ENCODE measurements at regions not wholly inside any gene's neighbourhood (a gene's known extent, or its start where the extent isn't known, plus 50 kb on each side); places are given as distances from the start of the nearest gene placed in this dataset.

DNA sequence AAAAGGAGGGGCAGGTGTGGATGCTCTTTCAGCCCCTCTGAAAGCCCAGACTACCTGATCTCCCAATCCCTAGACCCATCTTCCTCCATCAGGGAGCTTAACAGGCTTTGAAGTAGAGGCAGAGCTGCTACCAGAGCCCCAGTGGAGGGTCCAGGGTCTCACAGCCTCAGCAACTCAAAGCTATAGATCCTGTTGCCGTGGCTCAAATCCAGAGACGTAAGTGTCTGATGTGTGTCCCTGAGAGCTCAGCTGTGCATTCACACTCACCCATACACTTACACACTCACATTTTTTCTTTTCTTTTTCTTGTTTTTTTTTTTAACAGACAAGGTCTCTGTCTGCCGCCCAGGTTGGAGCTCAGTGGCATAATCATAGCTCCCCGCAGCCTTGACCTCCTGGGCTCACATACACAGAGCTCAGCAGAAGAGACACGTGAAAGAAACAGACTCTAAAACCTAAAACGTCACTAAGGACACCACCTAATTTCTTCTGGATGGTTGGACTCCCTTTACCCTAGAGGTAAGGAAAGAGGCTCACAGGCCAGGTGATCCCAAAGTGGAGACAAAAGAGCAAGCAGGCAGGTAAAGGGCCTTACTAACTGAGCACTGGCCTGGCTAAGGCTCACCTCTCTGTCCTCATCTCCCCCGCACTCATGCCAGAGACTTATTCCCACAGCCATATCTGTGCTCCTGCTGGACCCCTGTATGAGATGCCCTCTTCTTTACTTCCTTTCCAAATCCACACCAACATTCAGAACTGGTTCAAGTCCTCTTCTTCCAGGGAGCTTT lies 80.7 kb downstream of the SCN11A start:
- ATAC-seq: no peak
- no peak for TF ChIP-seq PPARA (CRISPR knock-in tag; IDR thresholded peaks at IDR 0.05; ENCODE audit: borderline replicate concordance)
- TF ChIP-seq ZFP3 (CRISPR knock-in tag; IDR thresholded peaks at IDR 0.05): no peak
- TF ChIP-seq ZNF565 (CRISPR knock-in tag; conservative IDR thresholded peaks at IDR 0.05; ENCODE audit: low read depth): no peak
- no peak for TF ChIP-seq RARB (CRISPR knock-in tag; IDR thresholded peaks at IDR 0.05)
- TF ChIP-seq CSDC2 (CRISPR knock-in tag; IDR thresholded peaks at IDR 0.05): no peak
- TF ChIP-seq TOX (CRISPR knock-in tag; IDR thresholded peaks at IDR 0.05; ENCODE audit: borderline replicate concordance): no peak
- TF ChIP-seq, protein P1, sequence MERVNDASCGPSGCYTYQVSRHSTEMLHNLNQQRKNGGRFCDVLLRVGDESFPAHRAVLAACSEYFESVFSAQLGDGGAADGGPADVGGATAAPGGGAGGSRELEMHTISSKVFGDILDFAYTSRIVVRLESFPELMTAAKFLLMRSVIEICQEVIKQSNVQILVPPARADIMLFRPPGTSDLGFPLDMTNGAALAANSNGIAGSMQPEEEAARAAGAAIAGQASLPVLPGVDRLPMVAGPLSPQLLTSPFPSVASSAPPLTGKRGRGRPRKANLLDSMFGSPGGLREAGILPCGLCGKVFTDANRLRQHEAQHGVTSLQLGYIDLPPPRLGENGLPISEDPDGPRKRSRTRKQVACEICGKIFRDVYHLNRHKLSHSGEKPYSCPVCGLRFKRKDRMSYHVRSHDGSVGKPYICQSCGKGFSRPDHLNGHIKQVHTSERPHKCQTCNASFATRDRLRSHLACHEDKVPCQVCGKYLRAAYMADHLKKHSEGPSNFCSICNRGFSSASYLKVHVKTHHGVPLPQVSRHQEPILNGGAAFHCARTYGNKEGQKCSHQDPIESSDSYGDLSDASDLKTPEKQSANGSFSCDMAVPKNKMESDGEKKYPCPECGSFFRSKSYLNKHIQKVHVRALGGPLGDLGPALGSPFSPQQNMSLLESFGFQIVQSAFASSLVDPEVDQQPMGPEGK (CRISPR knock-in tag; IDR thresholded peaks at IDR 0.05; ENCODE audit: borderline replicate concordance): no peak
- TF ChIP-seq, protein P2, sequence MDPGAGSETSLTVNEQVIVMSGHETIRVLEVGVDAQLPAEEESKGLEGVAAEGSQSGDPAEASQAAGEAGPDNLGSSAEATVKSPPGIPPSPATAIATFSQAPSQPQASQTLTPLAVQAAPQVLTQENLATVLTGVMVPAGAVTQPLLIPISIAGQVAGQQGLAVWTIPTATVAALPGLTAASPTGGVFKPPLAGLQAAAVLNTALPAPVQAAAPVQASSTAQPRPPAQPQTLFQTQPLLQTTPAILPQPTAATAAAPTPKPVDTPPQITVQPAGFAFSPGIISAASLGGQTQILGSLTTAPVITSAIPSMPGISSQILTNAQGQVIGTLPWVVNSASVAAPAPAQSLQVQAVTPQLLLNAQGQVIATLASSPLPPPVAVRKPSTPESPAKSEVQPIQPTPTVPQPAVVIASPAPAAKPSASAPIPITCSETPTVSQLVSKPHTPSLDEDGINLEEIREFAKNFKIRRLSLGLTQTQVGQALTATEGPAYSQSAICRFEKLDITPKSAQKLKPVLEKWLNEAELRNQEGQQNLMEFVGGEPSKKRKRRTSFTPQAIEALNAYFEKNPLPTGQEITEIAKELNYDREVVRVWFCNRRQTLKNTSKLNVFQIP (CRISPR knock-in tag; IDR thresholded peaks at IDR 0.05; ENCODE audit: borderline replicate concordance, low read depth): no peak
- no peak for TF ChIP-seq ZC3H10 (CRISPR knock-in tag; IDR thresholded peaks at IDR 0.05)
- no peak for TF ChIP-seq GLIS3 (CRISPR knock-in tag; IDR thresholded peaks at IDR 0.05)

DNA sequence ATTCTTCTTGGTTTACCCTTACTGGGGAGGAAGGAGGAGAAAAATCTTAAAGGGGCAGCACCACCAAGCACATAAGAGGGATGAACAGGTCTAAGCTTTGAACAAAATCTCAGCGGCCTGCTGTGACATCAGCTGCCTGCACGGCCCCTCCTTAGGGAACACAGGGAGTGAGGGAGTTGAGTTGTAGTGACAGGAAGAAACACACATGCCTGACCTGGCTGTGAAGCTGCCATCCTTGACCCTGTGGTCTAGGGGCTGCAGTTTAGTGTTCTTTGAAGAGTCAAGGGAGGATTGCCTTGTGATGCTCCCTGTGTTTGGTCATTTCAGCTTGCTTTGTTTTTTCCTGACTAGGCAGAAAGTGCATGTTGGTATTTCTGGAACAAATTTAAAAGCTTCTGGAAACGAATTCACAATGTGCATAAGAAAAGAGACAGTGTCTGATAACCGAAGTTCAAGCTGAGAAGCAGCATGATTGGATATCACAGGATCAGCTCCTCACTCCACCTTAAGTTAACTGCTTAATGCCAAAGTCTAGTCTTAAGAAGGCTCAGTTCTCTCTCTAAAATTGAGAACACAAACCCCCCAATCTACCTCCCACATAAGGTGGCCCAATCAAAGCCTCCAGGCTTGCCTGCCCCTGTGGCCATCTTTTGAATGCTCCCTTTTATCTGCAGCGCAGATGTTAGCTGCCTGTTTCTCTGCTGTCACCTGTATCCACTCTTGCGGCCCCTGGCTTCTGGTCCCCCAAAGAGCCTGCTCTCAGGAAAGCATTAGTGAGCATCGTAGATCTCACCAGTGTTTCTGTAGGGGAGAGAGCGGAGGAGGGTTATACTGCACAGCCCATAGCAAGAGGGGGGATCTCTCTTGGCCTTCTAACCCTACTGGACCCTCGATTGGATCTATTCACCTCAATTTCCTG lies 82.2 kb downstream of the SCN11A start:
- TF ChIP-seq TCF4 (CRISPR knock-in tag; IDR thresholded peaks at IDR 0.05; ENCODE audit: borderline replicate concordance) (no peak), RARB (CRISPR knock-in tag; IDR thresholded peaks at IDR 0.05) (no peak), ZC3H10 (CRISPR knock-in tag; IDR thresholded peaks at IDR 0.05) (no peak), ISL1 (CRISPR knock-in tag; IDR thresholded peaks at IDR 0.05) (no peak), ESRRG (CRISPR knock-in tag; IDR thresholded peaks at IDR 0.05) (no peak), CSDC2 (CRISPR knock-in tag; IDR thresholded peaks at IDR 0.05) (no peak), ZFP3 (CRISPR knock-in tag; IDR thresholded peaks at IDR 0.05) (no peak), PPARA (CRISPR knock-in tag; IDR thresholded peaks at IDR 0.05; ENCODE audit: borderline replicate concordance) (no peak), GLIS3 (CRISPR knock-in tag; IDR thresholded peaks at IDR 0.05) (no peak), ZNF8 (CRISPR knock-in tag; IDR thresholded peaks at IDR 0.05) (no peak), ZFP30 (CRISPR knock-in tag; IDR thresholded peaks at IDR 0.05) (no peak), TOX (CRISPR knock-in tag; IDR thresholded peaks at IDR 0.05; ENCODE audit: borderline replicate concordance) (no peak)
- TF ChIP-seq, protein P1 (CRISPR knock-in tag; IDR thresholded peaks at IDR 0.05; ENCODE audit: borderline replicate concordance): no peak
- TF ChIP-seq, protein P2 (CRISPR knock-in tag; IDR thresholded peaks at IDR 0.05; ENCODE audit: borderline replicate concordance, low read depth): no peak
- TF ChIP-seq, protein P3, sequence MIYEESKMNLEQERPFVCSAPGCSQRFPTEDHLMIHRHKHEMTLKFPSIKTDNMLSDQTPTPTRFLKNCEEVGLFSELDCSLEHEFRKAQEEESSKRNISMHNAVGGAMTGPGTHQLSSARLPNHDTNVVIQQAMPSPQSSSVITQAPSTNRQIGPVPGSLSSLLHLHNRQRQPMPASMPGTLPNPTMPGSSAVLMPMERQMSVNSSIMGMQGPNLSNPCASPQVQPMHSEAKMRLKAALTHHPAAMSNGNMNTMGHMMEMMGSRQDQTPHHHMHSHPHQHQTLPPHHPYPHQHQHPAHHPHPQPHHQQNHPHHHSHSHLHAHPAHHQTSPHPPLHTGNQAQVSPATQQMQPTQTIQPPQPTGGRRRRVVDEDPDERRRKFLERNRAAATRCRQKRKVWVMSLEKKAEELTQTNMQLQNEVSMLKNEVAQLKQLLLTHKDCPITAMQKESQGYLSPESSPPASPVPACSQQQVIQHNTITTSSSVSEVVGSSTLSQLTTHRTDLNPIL (CRISPR knock-in tag; IDR thresholded peaks at IDR 0.05; ENCODE audit: low read depth): no peak
- TF ChIP-seq, protein P4, sequence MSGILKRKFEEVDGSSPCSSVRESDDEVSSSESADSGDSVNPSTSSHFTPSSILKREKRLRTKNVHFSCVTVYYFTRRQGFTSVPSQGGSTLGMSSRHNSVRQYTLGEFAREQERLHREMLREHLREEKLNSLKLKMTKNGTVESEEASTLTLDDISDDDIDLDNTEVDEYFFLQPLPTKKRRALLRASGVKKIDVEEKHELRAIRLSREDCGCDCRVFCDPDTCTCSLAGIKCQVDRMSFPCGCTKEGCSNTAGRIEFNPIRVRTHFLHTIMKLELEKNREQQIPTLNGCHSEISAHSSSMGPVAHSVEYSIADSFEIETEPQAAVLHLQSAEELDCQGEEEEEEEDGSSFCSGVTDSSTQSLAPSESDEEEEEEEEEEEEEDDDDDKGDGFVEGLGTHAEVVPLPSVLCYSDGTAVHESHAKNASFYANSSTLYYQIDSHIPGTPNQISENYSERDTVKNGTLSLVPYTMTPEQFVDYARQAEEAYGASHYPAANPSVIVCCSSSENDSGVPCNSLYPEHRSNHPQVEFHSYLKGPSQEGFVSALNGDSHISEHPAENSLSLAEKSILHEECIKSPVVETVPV (CRISPR knock-in tag; IDR thresholded peaks at IDR 0.05): no peak
- no peak; the same call in 2 of the 3 replicates for ATAC-seq
